HL-60 (cell line): ENCODE measurements at regions not wholly inside any gene's neighbourhood (a gene's known extent, or its start where the extent isn't known, plus 50 kb on each side); places are given as distances from the start of the nearest gene placed in this dataset.

ENCODE experiments used
- DNase-seq, 2 experiments: peaks; one replicate each; pipeline ENCODE4 v3.0.0-alpha.2; 2010 to 2020; ENCODE audit warnings: low read depth in 1 of 2, low spot score in 1 of 2
- H3K27ac ChIP-seq: fragments of 250-450 bp; sonication (Bioruptor Pico); replicated peaks from 2 replicates; pipeline ENCODE4 v1.5.1; 2020; ENCODE audit warnings: mild to moderate bottlenecking, moderate library complexity
- H3K27me3 ChIP-seq: fragments of 250-450 bp; sonication (Bioruptor Pico); 2 replicates; pipeline ENCODE4 v1.5.1; 2021; ENCODE audit warnings: mild to moderate bottlenecking, moderate library complexity; ENCODE audit not compliant: insufficient read depth, poor library complexity, severe bottlenecking
- H3K4me3 ChIP-seq: replicated peaks from 2 replicates; pipeline ENCODE4 v1.5.1; 2011; ENCODE audit warnings: mild to moderate bottlenecking, control low read depth, low read length; ENCODE audit not compliant: insufficient read depth
- CTCF ChIP-seq: IDR thresholded peaks from one replicate; pipeline ENCODE4 v1.5.1; 2011; ENCODE audit warnings: low read length, control low read depth, inconsistent platforms; ENCODE audit not compliant: insufficient read depth
- GABPA ChIP-seq: IDR thresholded peaks from 2 replicates; pipeline ENCODE4 v1.6.1; 2012; ENCODE audit warnings: low read depth
- POLR2AphosphoS5 ChIP-seq: IDR thresholded peaks from 2 replicates; pipeline ENCODE4 v1.6.1; 2012; ENCODE audit warnings: low read depth
- SPI1 ChIP-seq: IDR thresholded peaks from 2 replicates; pipeline ENCODE4 v1.6.1; 2012; ENCODE audit warnings: low read depth, mild to moderate bottlenecking, borderline replicate concordance
- TF ChIP-seq, protein P1 (sequence below): IDR thresholded peaks from 2 replicates; pipeline ENCODE4 v1.6.1; 2012; ENCODE audit warnings: low read depth; ENCODE audit not compliant: insufficient replicate concordance

- no peaks in the 10 kb centered on the region for H3K27me3 ChIP-seq
- TF ChIP-seq, protein P1, sequence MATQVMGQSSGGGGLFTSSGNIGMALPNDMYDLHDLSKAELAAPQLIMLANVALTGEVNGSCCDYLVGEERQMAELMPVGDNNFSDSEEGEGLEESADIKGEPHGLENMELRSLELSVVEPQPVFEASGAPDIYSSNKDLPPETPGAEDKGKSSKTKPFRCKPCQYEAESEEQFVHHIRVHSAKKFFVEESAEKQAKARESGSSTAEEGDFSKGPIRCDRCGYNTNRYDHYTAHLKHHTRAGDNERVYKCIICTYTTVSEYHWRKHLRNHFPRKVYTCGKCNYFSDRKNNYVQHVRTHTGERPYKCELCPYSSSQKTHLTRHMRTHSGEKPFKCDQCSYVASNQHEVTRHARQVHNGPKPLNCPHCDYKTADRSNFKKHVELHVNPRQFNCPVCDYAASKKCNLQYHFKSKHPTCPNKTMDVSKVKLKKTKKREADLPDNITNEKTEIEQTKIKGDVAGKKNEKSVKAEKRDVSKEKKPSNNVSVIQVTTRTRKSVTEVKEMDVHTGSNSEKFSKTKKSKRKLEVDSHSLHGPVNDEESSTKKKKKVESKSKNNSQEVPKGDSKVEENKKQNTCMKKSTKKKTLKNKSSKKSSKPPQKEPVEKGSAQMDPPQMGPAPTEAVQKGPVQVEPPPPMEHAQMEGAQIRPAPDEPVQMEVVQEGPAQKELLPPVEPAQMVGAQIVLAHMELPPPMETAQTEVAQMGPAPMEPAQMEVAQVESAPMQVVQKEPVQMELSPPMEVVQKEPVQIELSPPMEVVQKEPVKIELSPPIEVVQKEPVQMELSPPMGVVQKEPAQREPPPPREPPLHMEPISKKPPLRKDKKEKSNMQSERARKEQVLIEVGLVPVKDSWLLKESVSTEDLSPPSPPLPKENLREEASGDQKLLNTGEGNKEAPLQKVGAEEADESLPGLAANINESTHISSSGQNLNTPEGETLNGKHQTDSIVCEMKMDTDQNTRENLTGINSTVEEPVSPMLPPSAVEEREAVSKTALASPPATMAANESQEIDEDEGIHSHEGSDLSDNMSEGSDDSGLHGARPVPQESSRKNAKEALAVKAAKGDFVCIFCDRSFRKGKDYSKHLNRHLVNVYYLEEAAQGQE = no peak
- TF ChIP-seq POLR2AphosphoS5 (no peak), CTCF (no peak), SPI1 (no peak), GABPA (no peak)
- no peak for DNase-seq
- H3K4me3 ChIP-seq = no peak overlapping the region
- H3K27ac ChIP-seq = no peak overlapping the region
Observed at GRCh38 chr5:68540798-68541590, 325.4 kb downstream of the PIK3R1 start.

- TF ChIP-seq SPI1 = no peak
- TF ChIP-seq CTCF = no peak
- no peak for TF ChIP-seq GABPA
- no peak overlapping the region for H3K27ac ChIP-seq
- no peak overlapping the region for H3K4me3 ChIP-seq
- H3K27me3 ChIP-seq = no peaks in the 10 kb centered on the region
- DNase-seq = no peak
Observed at GRCh38 chr5:68542207-68542606, 326.7 kb downstream of the PIK3R1 start.

DNA sequence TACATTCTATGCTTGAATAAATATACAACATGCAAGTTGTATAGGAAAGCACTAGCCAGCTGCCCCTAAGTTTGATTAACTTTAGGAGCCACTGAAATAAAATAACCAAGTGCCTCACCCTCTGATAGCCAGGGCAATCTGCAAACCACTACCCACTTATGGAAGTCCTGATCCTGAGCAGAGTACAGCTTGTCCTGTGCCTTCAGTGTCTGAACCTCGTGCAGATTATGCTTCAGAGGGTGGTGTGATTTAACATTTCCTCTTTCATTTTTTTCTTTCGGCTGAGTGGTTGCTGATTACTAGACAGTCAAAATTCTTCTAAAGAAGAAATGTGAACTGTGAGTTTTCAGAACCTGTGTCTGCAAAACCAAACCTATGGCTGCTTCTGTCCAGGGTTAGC is 327.7 kb downstream of the PIK3R1 start:
- no peak for DNase-seq
- no peaks in the 10 kb centered on the region for H3K27me3 ChIP-seq
- no peak overlapping the region for H3K4me3 ChIP-seq
- TF ChIP-seq GABPA = no peak
- H3K27ac ChIP-seq = no peak overlapping the region

DNA sequence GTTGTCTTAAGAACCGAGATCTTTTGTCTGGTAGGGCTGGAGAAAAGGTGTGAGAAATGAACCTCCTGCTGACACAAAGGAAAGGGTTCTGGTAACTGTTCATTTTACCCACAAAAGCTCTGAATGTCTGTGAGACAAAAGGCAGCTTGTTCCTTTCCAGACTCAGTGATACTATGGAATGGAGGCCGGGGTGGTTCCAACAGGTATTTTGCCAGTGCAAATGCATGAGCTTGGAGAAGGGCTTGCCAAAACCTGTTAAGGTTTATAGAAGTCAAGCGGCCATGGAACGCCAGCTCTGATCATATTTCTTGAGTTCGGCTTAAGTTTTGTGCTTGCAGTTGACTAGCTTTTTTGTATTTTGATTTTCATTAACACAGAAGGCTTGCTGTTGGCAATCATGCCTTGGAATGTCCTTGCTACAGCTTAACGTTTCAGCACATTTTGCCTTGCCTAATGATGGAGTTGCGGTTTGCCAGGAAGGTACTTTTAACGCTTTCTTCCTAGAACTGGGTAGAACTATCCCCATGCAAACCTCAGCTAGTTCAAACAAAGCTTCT is 328.6 kb downstream of the PIK3R1 start:
- Histone ChIP-seq H3K27ac (no peak overlapping the region), H3K4me3 (no peak overlapping the region), H3K27me3 (no peaks in the 10 kb centered on the region)
- DNase-seq = no peak
- TF ChIP-seq POLR2AphosphoS5 (no peak), GABPA (no peak), SPI1 (no peak), CTCF (no peak)
- TF ChIP-seq, protein P1 = no peak
